Fibroblast of lung (primary cell): ENCODE measurements at regions not wholly inside any gene's neighbourhood (a gene's known extent, or its start where the extent isn't known, plus 50 kb on each side); places are given as distances from the start of the nearest gene placed in this dataset.

Experiments used
- EZH2 ChIP-seq: IDR thresholded peaks from 2 replicates; pipeline ENCODE4 v1.5.1; 2012; ENCODE audit warnings: low read length, control low read depth, mild to moderate bottlenecking; ENCODE audit errors: missing control alignments
- TF ChIP-seq, protein P1 (sequence below), 2 donors: IDR thresholded peaks in 1 of 2; conservative IDR thresholded peaks in 1 of 2; 1 replicate in 1 of 2; 2 replicates in 1 of 2; pipeline ENCODE4 v1.5.1; 2011 to 2012; ENCODE audit warnings: low read length in 2 of 2, control low read depth in 1 of 2, inconsistent platforms in 1 of 2, low read depth in 1 of 2, mild to moderate bottlenecking in 1 of 2

DNA sequence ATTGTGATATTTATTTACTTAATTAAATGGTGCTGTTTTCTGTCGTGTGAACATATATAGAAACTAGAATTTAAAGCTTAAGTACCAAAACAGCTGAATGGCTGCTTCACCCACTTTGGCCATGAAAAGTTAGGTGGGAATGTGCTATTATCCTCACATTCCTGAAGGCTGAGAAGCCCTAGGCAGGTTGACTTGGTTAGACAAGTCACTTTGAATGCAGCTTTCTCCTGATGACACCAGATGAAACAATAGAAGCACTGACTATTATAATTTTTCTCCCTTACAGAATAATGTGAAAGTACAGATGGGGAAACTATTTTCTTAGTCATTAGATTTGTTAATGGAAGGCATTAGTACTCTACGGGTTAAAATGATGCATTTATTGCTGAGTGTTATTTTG lies 65.1 kb upstream of the C5orf46 start:
- TF ChIP-seq, protein P1, sequence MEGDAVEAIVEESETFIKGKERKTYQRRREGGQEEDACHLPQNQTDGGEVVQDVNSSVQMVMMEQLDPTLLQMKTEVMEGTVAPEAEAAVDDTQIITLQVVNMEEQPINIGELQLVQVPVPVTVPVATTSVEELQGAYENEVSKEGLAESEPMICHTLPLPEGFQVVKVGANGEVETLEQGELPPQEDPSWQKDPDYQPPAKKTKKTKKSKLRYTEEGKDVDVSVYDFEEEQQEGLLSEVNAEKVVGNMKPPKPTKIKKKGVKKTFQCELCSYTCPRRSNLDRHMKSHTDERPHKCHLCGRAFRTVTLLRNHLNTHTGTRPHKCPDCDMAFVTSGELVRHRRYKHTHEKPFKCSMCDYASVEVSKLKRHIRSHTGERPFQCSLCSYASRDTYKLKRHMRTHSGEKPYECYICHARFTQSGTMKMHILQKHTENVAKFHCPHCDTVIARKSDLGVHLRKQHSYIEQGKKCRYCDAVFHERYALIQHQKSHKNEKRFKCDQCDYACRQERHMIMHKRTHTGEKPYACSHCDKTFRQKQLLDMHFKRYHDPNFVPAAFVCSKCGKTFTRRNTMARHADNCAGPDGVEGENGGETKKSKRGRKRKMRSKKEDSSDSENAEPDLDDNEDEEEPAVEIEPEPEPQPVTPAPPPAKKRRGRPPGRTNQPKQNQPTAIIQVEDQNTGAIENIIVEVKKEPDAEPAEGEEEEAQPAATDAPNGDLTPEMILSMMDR (conservative IDR thresholded peaks at IDR 0.05 in 1 of 2, IDR thresholded peaks at IDR 0.05 in 1 of 2; ENCODE audit: low read depth in 1 of 2, low read length in 2 of 2): no peak
- TF ChIP-seq EZH2: no peak
